WTC11 (cell line): ENCODE measurements at regions not wholly inside any gene's neighbourhood (a gene's known extent, or its start where the extent isn't known, plus 50 kb on each side); places are given as distances from the start of the nearest gene placed in this dataset.

ENCODE experiments used
- ATAC-seq: fragments of 200-7000 bp; cut with Tn5 transposase; 2 replicates; pipeline ENCODE4 v1.10.0; 2021; ENCODE audit warnings: mild to moderate bottlenecking, moderate library complexity
- CTCF ChIA-PET: fragments of 300-600 bp; sonication (Branson Sonifier 250); formaldehyde crosslinking; loops from one replicate; lab custom pipeline; 2021; ENCODE audit warnings: antibody characterized with exemption; lab: Charles Lee
- POLR2A ChIA-PET: fragments of 350-600 bp; sonication (Branson Sonifier 250); formaldehyde crosslinking; loops from one replicate; lab custom pipeline; 2021; ENCODE audit warnings: antibody characterized with exemption; lab: Charles Lee
- DNase-seq: peaks from one replicate; pipeline ENCODE4 v3.0.0; 2021; ENCODE audit warnings: low spot score
- H3K27ac Mint-ChIP-seq: 2 replicates; pipeline ENCODE4 v1.8.0; 2021; ENCODE audit warnings: mixed read lengths
- H3K27me3 Mint-ChIP-seq: 2 replicates; pipeline ENCODE4 v1.8.0; 2021; ENCODE audit warnings: low read depth, mild to moderate bottlenecking, moderate library complexity, mixed read lengths
- H3K36me3 Mint-ChIP-seq: 2 replicates; pipeline ENCODE4 v1.8.0; 2021; ENCODE audit warnings: mixed read lengths
- H3K4me1 Mint-ChIP-seq: 2 replicates; pipeline ENCODE4 v1.8.0; 2022; ENCODE audit warnings: mixed read lengths
- H3K4me3 Mint-ChIP-seq: 2 replicates; pipeline ENCODE4 v1.8.0; 2021; ENCODE audit warnings: mild to moderate bottlenecking, moderate library complexity, mixed read lengths
- H3K9me3 Mint-ChIP-seq: 2 replicates; pipeline ENCODE4 v1.8.0; 2021; ENCODE audit warnings: mixed read lengths
- AFF4 ChIP-seq: sonication (generic); formaldehyde crosslinking; IDR thresholded peaks from 2 replicates; pipeline ENCODE4 v1.8.1; 2023; ENCODE audit warnings: mild to moderate bottlenecking, missing genetic modification reagents, borderline replicate concordance
- ATF1 ChIP-seq: sonication (generic); formaldehyde crosslinking; IDR thresholded peaks from 2 replicates; pipeline ENCODE4 v1.8.1; 2023; ENCODE audit warnings: mild to moderate bottlenecking, moderate library complexity, missing genetic modification reagents
- ATF2 ChIP-seq: sonication (generic); formaldehyde crosslinking; IDR thresholded peaks from 2 replicates; pipeline ENCODE4 v1.8.1; 2022; ENCODE audit warnings: low read depth, missing genetic modification reagents, borderline replicate concordance
- ATF6 ChIP-seq: sonication (generic); formaldehyde crosslinking; IDR thresholded peaks from 2 replicates; pipeline ENCODE4 v1.8.1; 2023; ENCODE audit warnings: mild to moderate bottlenecking, missing genetic modification reagents
- CREB1 ChIP-seq: sonication (generic); formaldehyde crosslinking; IDR thresholded peaks from 2 replicates; pipeline ENCODE4 v1.8.0; 2023; ENCODE audit warnings: mild to moderate bottlenecking, missing genetic modification reagents
- E2F4 ChIP-seq: sonication (generic); formaldehyde crosslinking; IDR thresholded peaks from 2 replicates; pipeline ENCODE4 v1.8.1; 2022; ENCODE audit warnings: low read depth, mild to moderate bottlenecking, moderate library complexity, missing genetic modification reagents, borderline replicate concordance
- FOXK1 ChIP-seq: sonication (generic); formaldehyde crosslinking; IDR thresholded peaks from 2 replicates; pipeline ENCODE4 v1.8.0; 2022; ENCODE audit warnings: mild to moderate bottlenecking, moderate library complexity, missing genetic modification reagents
- FOXP1 ChIP-seq: sonication (generic); formaldehyde crosslinking; IDR thresholded peaks from 2 replicates; pipeline ENCODE4 v1.8.0; 2022; ENCODE audit warnings: missing genetic modification reagents, mild to moderate bottlenecking, moderate library complexity, borderline replicate concordance
- FOXP4 ChIP-seq: sonication (generic); formaldehyde crosslinking; IDR thresholded peaks from 2 replicates; pipeline ENCODE4 v1.8.0; 2022; ENCODE audit warnings: mild to moderate bottlenecking, missing genetic modification reagents
- KAT7 ChIP-seq: sonication (generic); formaldehyde crosslinking; IDR thresholded peaks from 2 replicates; pipeline ENCODE4 v1.8.1; 2023; ENCODE audit warnings: missing genetic modification reagents, mild to moderate bottlenecking, borderline replicate concordance
- NFE2L1 ChIP-seq: sonication (generic); formaldehyde crosslinking; IDR thresholded peaks from 2 replicates; pipeline ENCODE4 v1.8.1; 2023; ENCODE audit warnings: missing genetic modification reagents
- STAT6 ChIP-seq: sonication (generic); formaldehyde crosslinking; conservative IDR thresholded peaks from 2 replicates; pipeline ENCODE4 v1.8.1; 2023; ENCODE audit warnings: mild to moderate bottlenecking, low read depth, missing genetic modification reagents, moderate library complexity
- TCF7 ChIP-seq: sonication (generic); formaldehyde crosslinking; IDR thresholded peaks from 2 replicates; pipeline ENCODE4 v1.8.0; 2022; ENCODE audit warnings: mild to moderate bottlenecking, low read depth, missing genetic modification reagents, moderate library complexity
- ZNF219 ChIP-seq: sonication (generic); formaldehyde crosslinking; IDR thresholded peaks from 2 replicates; pipeline ENCODE4 v1.8.0; 2023; ENCODE audit warnings: missing genetic modification reagents, mild to moderate bottlenecking, borderline replicate concordance

GRCh38 chr11:70910835-70911234, 341.5 kb downstream of the SHANK2 start:
- Mint-ChIP-seq H3K27ac (no peak overlapping the region), H3K9me3 (no peaks in the 10 kb centered on the region), H3K4me1 (peaks cover 25% of the 10 kb centered on the region), H3K36me3 (no peaks in the 10 kb centered on the region), H3K27me3 (no peaks in the 10 kb centered on the region), H3K4me3 (no peak overlapping the region)
- ChIA-PET CTCF (no interaction called here), POLR2A (no interaction called here)
- no peak for DNase-seq
- no peak for ATAC-seq
- TF ChIP-seq ATF1 (CRISPR knock-in tag) (no peak), NFE2L1 (CRISPR knock-in tag) (no peak)

- H3K4me1 Mint-ChIP-seq: peaks cover 30% of the 10 kb centered on the region
- CTCF ChIA-PET: no interaction called here
- H3K36me3 Mint-ChIP-seq: peaks cover 3% of the 10 kb centered on the region; the same call in 1 of the 2 replicates
- no peak for DNase-seq
- no peaks in the 10 kb centered on the region for H3K27me3 Mint-ChIP-seq
- H3K9me3 Mint-ChIP-seq: peaks cover 4% of the 10 kb centered on the region; the same call in 1 of the 2 replicates
- H3K27ac Mint-ChIP-seq: no peak overlapping the region; the same call in 1 of the 2 replicates
- H3K4me3 Mint-ChIP-seq: no peak overlapping the region
- POLR2A ChIA-PET: no interaction called here
- no peak for TF ChIP-seq ATF6 (CRISPR knock-in tag)
- TF ChIP-seq KAT7 (CRISPR knock-in tag): no peak
- no peak for TF ChIP-seq ATF2
- no peak for TF ChIP-seq FOXP4
- no peak for TF ChIP-seq ATF1 (CRISPR knock-in tag)
- no peak for TF ChIP-seq TCF7 (CRISPR knock-in tag)
- TF ChIP-seq ZNF219: no peak
- TF ChIP-seq, all 79 proteins: peak for 0
- no peak for ATAC-seq
Observed at GRCh38 chr11:70912226-70912840, 340.0 kb downstream of the SHANK2 start.

- CTCF ChIA-PET: interaction anchor here (1.0 to 1.8 kb wide), 5 partner anchors 13 to 164 kb away, joined by 3 to 12 read pairs (median 5); no protein-coding TSS in a partner anchor
- POLR2A ChIA-PET: no interaction called here
- H3K36me3 Mint-ChIP-seq: peaks cover 12% of the 10 kb centered on the region
- DNase-seq (peak; percentile 50), ATAC-seq (peak; percentile 84)
- H3K4me1 Mint-ChIP-seq: peaks cover 30% of the 10 kb centered on the region
- peak overlapping the region; percentile 70; the same call in 1 of the 2 replicates for H3K27ac Mint-ChIP-seq
- peak overlapping the region; percentile 52 for H3K4me3 Mint-ChIP-seq
- H3K27me3 Mint-ChIP-seq: no peaks in the 10 kb centered on the region
- peaks cover 9% of the 10 kb centered on the region for H3K9me3 Mint-ChIP-seq
- TF ChIP-seq STAT6 (CRISPR knock-in tag) (no peak), CREB1 (CRISPR knock-in tag) (no peak), E2F4 (CRISPR knock-in tag) (no peak), AFF4 (CRISPR knock-in tag) (no peak), FOXK1 (0 out of 2 replicates have a peak, but pooled peaks have one; percentile 20), FOXP1 (CRISPR knock-in tag) (no peak)
Observed at GRCh38 chr11:70913715-70914231, 338.6 kb downstream of the SHANK2 start.
